Left ventricle myocardium inferior (tissue), 1 donor: ENCODE measurements at regions not wholly inside any gene's neighbourhood (a gene's known extent, or its start where the extent isn't known, plus 50 kb on each side); places are given as distances from the start of the nearest gene placed in this dataset.

Experiments
- DNase-seq: peaks from one replicate; pipeline ENCODE4 v3.0.0-alpha.2; 2020
- H3K27ac ChIP-seq: fragments of 200-600 bp; replicated peaks from 2 replicates; pipeline ENCODE4 v1.8.0; 2021
- H3K27me3 ChIP-seq: fragments of 200-600 bp; 2 replicates; pipeline ENCODE4 v1.8.0; 2021; ENCODE audit warnings: low read depth
- H3K36me3 ChIP-seq: fragments of 200-600 bp; 2 replicates; pipeline ENCODE4 v1.8.0; 2021
- H3K4me1 ChIP-seq: fragments of 200-600 bp; 2 replicates; pipeline ENCODE4 v1.8.0; 2021
- H3K4me3 ChIP-seq: fragments of 200-600 bp; 2 replicates; pipeline ENCODE4 v1.8.0; 2021; ENCODE audit warnings: mild to moderate bottlenecking, moderate library complexity
- H3K9me3 ChIP-seq: fragments of 200-600 bp; replicated peaks from 2 replicates; pipeline ENCODE4 v1.8.0; 2021
- CTCF ChIP-seq: fragments of 200-600 bp; IDR thresholded peaks from 2 replicates; pipeline ENCODE4 v1.8.0; 2021; ENCODE audit warnings: antibody characterized with exemption, mild to moderate bottlenecking, borderline replicate concordance
- intact Hi-C: fragments of 100-400 bp; cut with micrococcal nuclease; formaldehyde crosslinking; loops from one replicate; pipeline ENCODE4 v1.11.0; 2022
- donor health status: DM: no; HTN: yes; CAD: no; lungs with severe emphysema.

- no peaks in the 10 kb centered on the region for H3K4me1 ChIP-seq
These were observed 262.0 kb downstream of the MEIS1 start for GRCh38 chr2:66696886-66697285.

GRCh38 chr2:66697366-66697765, 262.4 kb downstream of the MEIS1 start:
- Histone ChIP-seq H3K27me3 (peaks cover 8% of the 10 kb centered on the region), H3K4me3 (no peak overlapping the region), H3K4me1 (no peaks in the 10 kb centered on the region), H3K27ac (no peak overlapping the region), H3K9me3 (no peaks in the 10 kb centered on the region), H3K36me3 (no peaks in the 10 kb centered on the region)
- TF ChIP-seq CTCF: no peak
- intact Hi-C loops: no loop called here
- DNase-seq: no peak

More at GRCh38 chr2:66696886-66697285, 262.0 kb downstream of the MEIS1 start:
- H3K9me3 ChIP-seq: no peaks in the 10 kb centered on the region
- H3K27me3 ChIP-seq: peaks cover 8% of the 10 kb centered on the region
- H3K4me3 ChIP-seq: no peak overlapping the region
- no peak for DNase-seq
- intact Hi-C loops: no loop called here
- no peak overlapping the region for H3K27ac ChIP-seq
- H3K36me3 ChIP-seq: no peaks in the 10 kb centered on the region
- no peak for TF ChIP-seq CTCF

GRCh38 chr2:66698091-66698490, 263.2 kb downstream of the MEIS1 start:
- H3K9me3 ChIP-seq: no peaks in the 10 kb centered on the region
- H3K36me3 ChIP-seq: no peaks in the 10 kb centered on the region
- H3K27me3 ChIP-seq: peaks cover 12% of the 10 kb centered on the region
- H3K4me1 ChIP-seq: no peaks in the 10 kb centered on the region
- no peak for DNase-seq
- intact Hi-C loops: no loop called here
- no peak overlapping the region for H3K27ac ChIP-seq
- H3K4me3 ChIP-seq: no peak overlapping the region
- TF ChIP-seq CTCF: no peak

- Histone ChIP-seq H3K4me1 (no peaks in the 10 kb centered on the region), H3K27me3 (peaks cover 12% of the 10 kb centered on the region), H3K27ac (no peak overlapping the region), H3K36me3 (no peaks in the 10 kb centered on the region), H3K4me3 (no peak overlapping the region), H3K9me3 (no peaks in the 10 kb centered on the region)
- DNase-seq: no peak
- intact Hi-C loops: no loop called here
- TF ChIP-seq CTCF: no peak
These were observed 263.8 kb downstream of the MEIS1 start for GRCh38 chr2:66698576-66699239.

- Histone ChIP-seq H3K4me3 (no peak overlapping the region), H3K27me3 (peaks cover 12% of the 10 kb centered on the region), H3K36me3 (no peaks in the 10 kb centered on the region), H3K4me1 (no peaks in the 10 kb centered on the region), H3K27ac (no peak overlapping the region), H3K9me3 (no peaks in the 10 kb centered on the region)
- DNase-seq: no peak
- no peak for TF ChIP-seq CTCF
- intact Hi-C loops: no loop called here
These were observed 264.5 kb downstream of the MEIS1 start for GRCh38 chr2:66699416-66699792.
